C1 segment of cervical spinal cord (tissue), 14 donors: ENCODE measurements at regions not wholly inside any gene's neighbourhood (a gene's known extent, or its start where the extent isn't known, plus 50 kb on each side); places are given as distances from the start of the nearest gene placed in this dataset.

Source experiments
- DNase-seq, 14 donors: peaks; one replicate each; lab custom pipeline; 2025; lab: John Stamatoyannopoulos, UW

DNA sequence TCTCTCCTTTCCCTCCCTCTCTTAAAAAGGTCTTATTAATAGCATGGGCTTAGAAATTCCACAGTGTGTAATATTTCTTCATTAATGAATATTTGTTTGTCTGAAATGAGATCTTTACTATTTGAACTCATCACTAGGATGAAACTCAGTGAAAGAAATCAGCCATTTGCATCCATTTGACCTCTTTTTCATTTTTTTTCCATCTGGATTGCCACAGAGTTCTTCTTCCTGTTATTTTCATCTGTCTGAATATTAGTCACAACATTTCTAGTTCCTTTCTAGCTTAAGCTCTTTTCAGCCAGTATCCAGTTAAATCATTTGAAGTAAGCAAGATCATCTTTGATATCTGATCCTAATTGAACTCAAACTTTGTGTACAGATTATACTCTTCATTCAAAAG, 69.2 kb upstream of the PLS3 start:
- DNase-seq: no peak

DNA sequence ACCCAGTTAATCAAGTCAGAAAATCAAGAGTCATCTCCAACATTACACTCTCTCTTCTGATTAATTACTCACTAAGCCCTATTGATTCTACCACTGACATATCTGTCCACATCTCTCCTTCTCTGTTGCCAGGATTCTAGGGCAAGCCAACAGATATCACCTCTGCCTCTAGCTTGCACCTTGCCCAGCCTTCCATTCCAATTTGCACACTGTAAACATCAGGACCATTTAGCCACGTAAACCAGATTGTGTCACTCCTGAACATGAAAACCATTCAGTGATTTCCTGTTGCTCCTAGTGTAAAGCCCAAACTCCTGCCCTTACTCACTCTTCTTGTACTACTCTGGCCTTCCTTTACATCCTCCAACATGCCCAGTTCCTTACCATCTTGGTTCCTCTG, 68.0 kb upstream of the PLS3 start:
- DNase-seq: no peak

DNA sequence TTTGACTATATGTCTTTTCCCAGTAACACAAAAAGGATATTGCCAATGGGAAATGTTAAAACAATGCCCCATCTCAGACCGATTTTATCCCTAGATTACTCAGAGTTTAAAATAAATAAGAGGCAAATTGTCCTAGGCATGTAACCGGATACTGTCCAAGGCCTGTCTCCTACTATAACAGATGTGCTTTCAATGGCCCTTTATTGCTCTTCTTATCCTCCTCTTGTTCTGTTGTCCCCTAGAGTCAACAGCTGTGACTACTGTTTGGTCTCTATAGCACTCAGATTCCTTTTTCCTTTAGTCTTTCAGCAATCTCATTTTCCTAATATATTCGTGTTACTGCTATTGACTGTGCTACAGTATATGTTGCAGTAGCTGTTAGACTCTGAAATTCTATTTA, 66.8 kb upstream of the PLS3 start:
- DNase-seq: no peak

DNA sequence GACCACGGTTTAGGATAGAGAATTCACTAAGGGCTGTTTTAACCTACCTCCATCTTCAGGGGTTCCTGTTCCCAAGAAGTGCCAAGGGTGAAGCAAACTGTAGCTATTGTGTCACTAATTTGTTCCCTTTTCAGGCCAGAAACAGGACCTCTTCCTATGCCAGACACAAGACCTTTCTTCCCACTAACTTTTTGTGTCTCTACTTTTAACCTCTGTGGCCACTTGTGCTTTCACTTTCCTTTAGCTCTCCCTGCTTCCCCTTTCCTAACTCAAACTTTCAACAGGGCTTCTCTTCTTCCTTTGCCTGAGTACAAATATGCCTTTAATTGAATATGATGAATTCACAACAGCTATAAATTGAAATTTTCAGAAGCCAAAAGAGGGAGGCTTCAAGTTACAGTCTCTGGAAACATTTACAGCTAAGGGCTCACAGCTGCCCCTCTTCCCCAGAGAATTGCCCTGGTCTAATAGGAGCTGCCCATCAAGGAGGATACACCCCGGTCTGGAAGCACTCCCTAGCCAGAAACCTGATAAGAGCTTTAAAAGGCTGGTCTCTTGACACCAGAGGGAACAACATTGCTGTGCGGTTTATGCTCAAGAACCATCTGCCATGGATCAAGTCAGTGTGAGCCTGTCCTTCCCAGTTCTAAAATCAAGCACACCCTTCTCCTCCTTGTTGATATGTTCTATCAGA, 61.7 kb upstream of the PLS3 start:
- peak in 1 of 14 donors; percentile 0 for DNase-seq

- DNase-seq: no peak
Measured at GRCh38 chrX:115503099-115503498, 57.9 kb upstream of the PLS3 start.

GRCh38 chrX:115504167-115504566, 56.8 kb upstream of the PLS3 start:
- no peak for DNase-seq
